ENCODE measurements at regions not wholly inside any gene's neighbourhood (a gene's known extent, or its start where the extent isn't known, plus 50 kb on each side); places are given as distances from the start of the nearest gene placed in this dataset.

GRCh38 chr2:145124085-145124484 is 604.2 kb upstream of the ZEB2 start:
- TF ChIP-seq ZNF70 (CRISPR knock-in tag; IDR thresholded peaks at IDR 0.05) (no peak), BACH2 (CRISPR knock-in tag; IDR thresholded peaks at IDR 0.05; ENCODE audit: borderline replicate concordance) (no peak)
